Endothelial cell of hepatic sinusoid (primary cell): ENCODE measurements at regions not wholly inside any gene's neighbourhood (a gene's known extent, or its start where the extent isn't known, plus 50 kb on each side); places are given as distances from the start of the nearest gene placed in this dataset.
"Not testable (repeated sequence)": the region's sequence is repeated elsewhere in the genome, so short reads cannot be mapped to it uniquely, and the experiment has no call there.

Source experiments
- in situ Hi-C: cut with HindIII; loops from 2 replicates; pipeline ENCODE4 v1.10.0; 2017; ENCODE audit warnings: low sequenced_read_pairs

- in situ Hi-C loops: no loop called here
Measured at GRCh38 chr5:128782446-128782845, 182.8 kb upstream of the SLC27A6 start.

- in situ Hi-C loops: no loop called here
Measured at GRCh38 chr5:128784726-128785125, 180.6 kb upstream of the SLC27A6 start.

- in situ Hi-C loops: no loop called here
Measured at GRCh38 chr5:128791312-128791711, 174.0 kb upstream of the SLC27A6 start.

GRCh38 chr5:128796506-128796905 is 168.8 kb upstream of the SLC27A6 start:
- in situ Hi-C loops: no loop called here

GRCh38 chr5:128798871-128799270 is 166.4 kb upstream of the SLC27A6 start:
- in situ Hi-C loops: no loop called here

GRCh38 chr5:128799945-128800344 is 165.3 kb upstream of the SLC27A6 start:
- in situ Hi-C loops: no loop called here

- in situ Hi-C loops: no loop called here
Measured at GRCh38 chr5:128800377-128800776, 164.9 kb upstream of the SLC27A6 start.

- in situ Hi-C loops: no loop called here
Measured at GRCh38 chr5:128813317-128814070, 151.8 kb upstream of the SLC27A6 start.

- in situ Hi-C loops: no loop called here
Measured at GRCh38 chr5:128815201-128815600, 150.1 kb upstream of the SLC27A6 start.

- in situ Hi-C loops: no loop called here
Measured at GRCh38 chr5:128825826-128826225, 139.5 kb upstream of the SLC27A6 start.

GRCh38 chr5:128826275-128826674 is 139.0 kb upstream of the SLC27A6 start:
- in situ Hi-C loops: no loop called here

GRCh38 chr5:128836571-128836970 is 128.7 kb upstream of the SLC27A6 start:
- in situ Hi-C loops: no loop called here

GRCh38 chr5:128838623-128839022 is 126.7 kb upstream of the SLC27A6 start:
- in situ Hi-C loops: no loop called here

GRCh38 chr5:128842241-128842640 is 123.0 kb upstream of the SLC27A6 start:
- in situ Hi-C loops: no loop called here

- in situ Hi-C loops: no loop called here
Measured at GRCh38 chr5:128844354-128844923, 120.8 kb upstream of the SLC27A6 start.

GRCh38 chr5:128850049-128850448 is 115.2 kb upstream of the SLC27A6 start:
- in situ Hi-C loops: no loop called here

- in situ Hi-C loops: no loop called here
Measured at GRCh38 chr5:128854931-128855330, 110.4 kb upstream of the SLC27A6 start.

GRCh38 chr5:128857076-128857677 is 108.1 kb upstream of the SLC27A6 start:
- in situ Hi-C loops: no loop called here

- in situ Hi-C loops: no loop called here
Measured at GRCh38 chr5:128858995-128859394, 106.3 kb upstream of the SLC27A6 start.

- in situ Hi-C loops: not testable (repeated sequence)
Measured at GRCh38 chr5:128861155-128861554, 104.1 kb upstream of the SLC27A6 start.

GRCh38 chr5:128869970-128870369 is 95.3 kb upstream of the SLC27A6 start:
- in situ Hi-C loops: no loop called here

- in situ Hi-C loops: no loop called here
Measured at GRCh38 chr5:128870373-128870772, 94.9 kb upstream of the SLC27A6 start.
